A673 (cell line): ENCODE measurements at regions not wholly inside any gene's neighbourhood (a gene's known extent, or its start where the extent isn't known, plus 50 kb on each side); places are given as distances from the start of the nearest gene placed in this dataset.

Experiments
- BruUV-seq: library from RNA; stranded (reverse); fragments of 400-500 nt; replicated peaks from 2 replicates; lab custom pipeline; 2021; lab: Mats Ljungman, UMichigan
- CTCF ChIA-PET: fragments of 300-600 bp; sonication (Branson Sonifier 250); formaldehyde crosslinking; loops from one replicate; lab custom pipeline; 2022; ENCODE audit warnings: antibody characterized with exemption; lab: Charles Lee
- POLR2A ChIA-PET: fragments of 300-600 bp; sonication (Branson Sonifier 250); formaldehyde crosslinking; loops from one replicate; lab custom pipeline; 2022; ENCODE audit warnings: antibody characterized with exemption; ENCODE audit not compliant: low non-redundant PET; lab: Charles Lee
- DNase-seq: peaks from one replicate; pipeline ENCODE4 v3.0.0-alpha.2; 2015; ENCODE audit warnings: low spot score
- H3K27ac ChIP-seq: fragments of 200-600 bp; sonication (generic); 2 replicates; pipeline ENCODE4 v1.5.1; 2016; ENCODE audit warnings: mixed run types, low read depth, mild to moderate bottlenecking, mixed read lengths, antibody characterized with exemption, low read length; ENCODE audit not compliant: poor library complexity, severe bottlenecking
- H3K27me3 ChIP-seq: fragments of 200-600 bp; sonication (generic); replicated peaks from 2 replicates; pipeline ENCODE4 v1.6.1; 2017; ENCODE audit warnings: mixed run types, low read depth, mild to moderate bottlenecking, mixed read lengths, antibody characterized with exemption, low read length; ENCODE audit not compliant: insufficient read depth, poor library complexity
- H3K36me3 ChIP-seq: fragments of 200-600 bp; sonication (generic); 2 replicates; pipeline ENCODE4 v1.6.1; 2016; ENCODE audit warnings: mixed run types, mild to moderate bottlenecking, mixed read lengths, antibody characterized with exemption, low read length; ENCODE audit not compliant: insufficient read depth, poor library complexity, severe bottlenecking
- H3K4me1 ChIP-seq: fragments of 200-600 bp; sonication (generic); 2 replicates; pipeline ENCODE4 v1.6.1; 2017; ENCODE audit warnings: mixed run types, mild to moderate bottlenecking, mixed read lengths, antibody characterized with exemption, low read length; ENCODE audit not compliant: insufficient read depth, poor library complexity, severe bottlenecking
- H3K4me3 ChIP-seq: fragments of 200-600 bp; sonication (generic); 2 replicates; pipeline ENCODE4 v1.5.1; 2016; ENCODE audit warnings: low read depth, mixed run types, mild to moderate bottlenecking, mixed read lengths, low read length; ENCODE audit not compliant: poor library complexity, severe bottlenecking
- H3K9me3 ChIP-seq: fragments of 200-600 bp; sonication (generic); 2 replicates; pipeline ENCODE4 v1.6.1; 2016; ENCODE audit warnings: mixed run types, low read depth, mild to moderate bottlenecking, mixed read lengths, antibody characterized with exemption, low read length; ENCODE audit not compliant: poor library complexity, severe bottlenecking
- EZH2 ChIP-seq: fragments of 200-600 bp; sonication (generic); IDR thresholded peaks from 2 replicates; pipeline ENCODE4 v1.6.1; 2017; ENCODE audit warnings: borderline replicate concordance, low read depth, mild to moderate bottlenecking, mixed read lengths, antibody characterized with exemption, low read length; ENCODE audit not compliant: poor library complexity, severe bottlenecking
- intact Hi-C: fragments of 100-400 bp; cut with micrococcal nuclease; formaldehyde crosslinking; loops from one replicate; pipeline ENCODE4 v1.10.0; 2022; ENCODE audit not compliant: unreplicated experiment
- TF ChIP-seq, protein P1 (sequence below): fragments of 300-800, 200-600 bp; sonication (generic); conservative IDR thresholded peaks from 2 replicates; pipeline ENCODE4 v1.5.1; 2017; ENCODE audit warnings: low read depth, mild to moderate bottlenecking, antibody characterized with exemption, low read length, moderate library complexity, mixed read lengths

DNA sequence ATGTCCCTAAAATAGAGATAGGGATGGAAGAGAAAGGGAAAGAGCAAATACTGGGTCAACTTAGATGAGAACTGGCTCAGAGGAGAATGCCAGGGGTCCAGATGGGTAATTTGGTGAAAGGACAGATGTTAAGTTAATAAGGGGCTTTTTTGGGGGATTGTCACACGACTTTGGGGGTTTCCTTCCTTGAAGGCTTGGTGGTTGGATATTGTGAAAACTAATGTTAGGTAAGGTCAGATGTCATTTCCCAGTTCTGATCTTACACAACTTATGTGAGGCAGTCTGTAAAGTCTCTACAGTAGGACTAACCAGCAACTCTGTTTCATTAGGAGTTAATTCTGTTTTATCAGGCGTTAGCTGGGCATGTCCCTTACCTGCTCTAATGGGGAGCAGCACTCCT, 231.1 kb downstream of the NR2F2 start:
- ChIA-PET POLR2A (no interaction called here), CTCF (interaction anchor here (0.5 kb wide), 1 partner anchor 331 kb away, joined by 3 read pairs; no protein-coding TSS in a partner anchor)
- TF ChIP-seq, protein P1, sequence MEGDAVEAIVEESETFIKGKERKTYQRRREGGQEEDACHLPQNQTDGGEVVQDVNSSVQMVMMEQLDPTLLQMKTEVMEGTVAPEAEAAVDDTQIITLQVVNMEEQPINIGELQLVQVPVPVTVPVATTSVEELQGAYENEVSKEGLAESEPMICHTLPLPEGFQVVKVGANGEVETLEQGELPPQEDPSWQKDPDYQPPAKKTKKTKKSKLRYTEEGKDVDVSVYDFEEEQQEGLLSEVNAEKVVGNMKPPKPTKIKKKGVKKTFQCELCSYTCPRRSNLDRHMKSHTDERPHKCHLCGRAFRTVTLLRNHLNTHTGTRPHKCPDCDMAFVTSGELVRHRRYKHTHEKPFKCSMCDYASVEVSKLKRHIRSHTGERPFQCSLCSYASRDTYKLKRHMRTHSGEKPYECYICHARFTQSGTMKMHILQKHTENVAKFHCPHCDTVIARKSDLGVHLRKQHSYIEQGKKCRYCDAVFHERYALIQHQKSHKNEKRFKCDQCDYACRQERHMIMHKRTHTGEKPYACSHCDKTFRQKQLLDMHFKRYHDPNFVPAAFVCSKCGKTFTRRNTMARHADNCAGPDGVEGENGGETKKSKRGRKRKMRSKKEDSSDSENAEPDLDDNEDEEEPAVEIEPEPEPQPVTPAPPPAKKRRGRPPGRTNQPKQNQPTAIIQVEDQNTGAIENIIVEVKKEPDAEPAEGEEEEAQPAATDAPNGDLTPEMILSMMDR, result no peak
- TF ChIP-seq EZH2, result no peak
- intact Hi-C loops, result no loop called here
- Histone ChIP-seq H3K9me3 (no peaks in the 10 kb centered on the region), H3K4me3 (no peak overlapping the region), H3K4me1 (no peaks in the 10 kb centered on the region), H3K27ac (no peak overlapping the region), H3K36me3 (no peaks in the 10 kb centered on the region), H3K27me3 (no peaks in the 10 kb centered on the region)
- DNase-seq, result no peak
- BruUV-seq, result no TSS peak

DNA sequence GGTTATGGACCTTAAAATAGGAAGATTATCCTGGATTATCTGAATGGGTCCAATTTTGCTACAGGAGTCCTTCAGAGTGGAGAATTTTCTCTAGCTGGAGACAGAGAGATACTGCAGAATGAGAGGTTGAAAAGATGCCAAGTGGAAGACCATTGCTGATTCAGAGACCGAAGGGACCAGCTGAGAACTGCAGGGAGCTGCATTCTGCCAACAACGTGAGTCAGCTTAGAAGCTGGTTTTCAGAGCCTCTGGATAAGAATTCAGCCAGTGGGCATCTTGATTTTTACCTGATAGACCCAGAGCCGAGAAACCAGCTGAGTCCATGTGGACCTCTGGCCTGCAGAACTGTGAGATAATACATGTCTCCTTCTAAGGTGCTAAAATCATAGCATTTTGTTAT, 234.0 kb downstream of the NR2F2 start:
- Histone ChIP-seq H3K27me3 (no peaks in the 10 kb centered on the region), H3K36me3 (no peaks in the 10 kb centered on the region), H3K4me1 (no peaks in the 10 kb centered on the region), H3K27ac (no peak overlapping the region), H3K4me3 (no peak overlapping the region), H3K9me3 (no peaks in the 10 kb centered on the region)
- POLR2A ChIA-PET, result no interaction called here
- DNase-seq, result no peak
- intact Hi-C loops, result no loop called here
- BruUV-seq, result no TSS peak
- CTCF ChIA-PET, result no interaction called here
- TF ChIP-seq EZH2, result no peak
- TF ChIP-seq, protein P1, result no peak

DNA sequence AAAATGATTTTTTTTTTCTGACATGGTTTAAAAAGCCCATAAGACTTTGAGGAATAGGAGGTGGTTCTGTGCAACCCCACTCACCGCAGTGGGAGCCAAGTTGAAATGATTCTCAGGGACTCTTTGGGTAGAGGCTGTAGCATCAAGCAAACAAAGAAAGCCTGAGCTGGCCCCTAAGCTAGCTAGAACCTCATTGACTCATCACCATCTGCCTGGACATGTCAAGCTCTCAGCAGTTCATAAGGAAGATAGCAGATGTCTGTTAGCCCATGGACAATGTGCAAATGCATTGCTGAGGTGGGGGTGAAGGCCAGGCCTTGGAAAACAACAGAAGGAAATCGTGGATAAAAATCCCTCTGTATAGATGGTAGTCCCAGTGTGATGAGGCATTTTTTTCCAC, 234.8 kb downstream of the NR2F2 start:
- Histone ChIP-seq H3K4me1 (no peaks in the 10 kb centered on the region), H3K27ac (no peak overlapping the region), H3K27me3 (no peaks in the 10 kb centered on the region), H3K9me3 (no peaks in the 10 kb centered on the region), H3K36me3 (no peaks in the 10 kb centered on the region), H3K4me3 (no peak overlapping the region)
- intact Hi-C loops, result no loop called here
- ChIA-PET CTCF (no interaction called here), POLR2A (no interaction called here)
- BruUV-seq, result no TSS peak
- no peak for DNase-seq
- no peak for TF ChIP-seq EZH2
- TF ChIP-seq, protein P1, result no peak
